D721Med (cell line): ENCODE measurements at regions not wholly inside any gene's neighbourhood (a gene's known extent, or its start where the extent isn't known, plus 50 kb on each side); places are given as distances from the start of the nearest gene placed in this dataset.

ENCODE experiments used
- DNase-seq: peaks from one replicate; pipeline ENCODE4 v3.0.0; 2011; ENCODE audit warnings: low spot score; ENCODE audit not compliant: insufficient read length
- FAIRE-seq: peaks from 2 replicates; lab custom pipeline; 2011; peaks lifted over from hg19 to GRCh38; lab: Jason Lieb, UNC
- TF ChIP-seq, protein P1 (sequence below): IDR thresholded peaks from 2 replicates; pipeline ENCODE4 v1.5.1; 2012; ENCODE audit warnings: mild to moderate bottlenecking, control low read depth; ENCODE audit not compliant: insufficient read depth; ENCODE audit errors: missing control alignments

DNA sequence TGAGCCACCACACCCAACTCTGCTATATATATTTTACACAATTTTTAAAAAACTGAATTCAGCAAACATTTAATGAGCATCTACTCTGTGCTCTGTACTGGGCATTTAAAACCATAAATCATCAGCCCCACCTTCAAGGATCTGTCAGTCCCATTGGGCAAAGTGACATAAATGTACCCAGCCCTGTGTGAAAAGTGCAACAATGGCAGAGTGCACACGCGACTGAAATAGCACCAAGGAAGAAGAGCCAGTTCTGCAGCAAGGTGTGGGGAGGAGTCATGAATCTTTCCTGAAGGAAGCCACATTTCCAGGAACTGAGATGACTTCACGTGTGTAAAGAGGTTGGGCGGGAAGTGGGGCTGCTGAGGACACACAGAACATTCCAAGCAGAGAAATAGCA is 111.5 kb upstream of the ATP6AP2 start:
- TF ChIP-seq, protein P1, sequence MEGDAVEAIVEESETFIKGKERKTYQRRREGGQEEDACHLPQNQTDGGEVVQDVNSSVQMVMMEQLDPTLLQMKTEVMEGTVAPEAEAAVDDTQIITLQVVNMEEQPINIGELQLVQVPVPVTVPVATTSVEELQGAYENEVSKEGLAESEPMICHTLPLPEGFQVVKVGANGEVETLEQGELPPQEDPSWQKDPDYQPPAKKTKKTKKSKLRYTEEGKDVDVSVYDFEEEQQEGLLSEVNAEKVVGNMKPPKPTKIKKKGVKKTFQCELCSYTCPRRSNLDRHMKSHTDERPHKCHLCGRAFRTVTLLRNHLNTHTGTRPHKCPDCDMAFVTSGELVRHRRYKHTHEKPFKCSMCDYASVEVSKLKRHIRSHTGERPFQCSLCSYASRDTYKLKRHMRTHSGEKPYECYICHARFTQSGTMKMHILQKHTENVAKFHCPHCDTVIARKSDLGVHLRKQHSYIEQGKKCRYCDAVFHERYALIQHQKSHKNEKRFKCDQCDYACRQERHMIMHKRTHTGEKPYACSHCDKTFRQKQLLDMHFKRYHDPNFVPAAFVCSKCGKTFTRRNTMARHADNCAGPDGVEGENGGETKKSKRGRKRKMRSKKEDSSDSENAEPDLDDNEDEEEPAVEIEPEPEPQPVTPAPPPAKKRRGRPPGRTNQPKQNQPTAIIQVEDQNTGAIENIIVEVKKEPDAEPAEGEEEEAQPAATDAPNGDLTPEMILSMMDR: no peak
- no peak for FAIRE-seq
- no peak for DNase-seq

- no peak for FAIRE-seq
- DNase-seq: no peak
- TF ChIP-seq, protein P1: peak; percentile 36
Observed at GRCh38 chrX:40468033-40468846, 112.5 kb upstream of the ATP6AP2 start.

- TF ChIP-seq, protein P1: no peak
- FAIRE-seq (no peak), DNase-seq (no peak)
Observed at GRCh38 chrX:40467454-40467853, 113.3 kb upstream of the ATP6AP2 start.

GRCh38 chrX:40465735-40466551 is 114.8 kb upstream of the ATP6AP2 start:
- no peak for DNase-seq
- TF ChIP-seq, protein P1: no peak
- FAIRE-seq: no peak

DNA sequence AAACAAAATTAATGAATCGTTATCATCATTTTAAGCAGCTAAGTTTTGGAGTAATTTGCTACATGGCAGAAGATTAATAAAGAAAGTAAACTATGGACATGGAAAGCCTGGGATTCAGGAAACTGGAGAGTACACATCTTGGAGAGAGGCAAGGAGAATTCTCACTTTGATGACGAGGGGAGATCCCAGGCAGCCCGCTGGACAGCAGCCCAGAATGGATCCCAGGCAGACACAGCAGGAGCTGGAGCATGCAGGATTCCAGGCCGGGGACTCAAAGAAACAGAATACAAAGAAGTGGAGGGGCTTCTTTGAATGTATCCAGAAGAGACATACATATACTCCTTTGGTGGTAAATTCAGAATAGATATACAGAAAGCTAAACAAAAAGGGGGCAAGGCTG is 118.0 kb upstream of the ATP6AP2 start:
- TF ChIP-seq, protein P1: no peak
- FAIRE-seq (no peak), DNase-seq (no peak)

- TF ChIP-seq, protein P1: no peak
- no peak for DNase-seq
- FAIRE-seq: no peak
Observed at GRCh38 chrX:40460926-40461325, 119.8 kb upstream of the ATP6AP2 start.

- FAIRE-seq: no peak
- no peak for DNase-seq
- TF ChIP-seq, protein P1: no peak
Observed at GRCh38 chrX:40459571-40460158, 121.1 kb upstream of the ATP6AP2 start.
